HG03064 (cell line): ENCODE measurements at regions not wholly inside any gene's neighbourhood (a gene's known extent, or its start where the extent isn't known, plus 50 kb on each side); places are given as distances from the start of the nearest gene placed in this dataset.

Experiments
- ATAC-seq: cut with Tn5 transposase; IDR thresholded peaks from one replicate; pipeline ENCODE4 v1.9.1; 2021; ENCODE audit warnings: low read depth; ENCODE audit not compliant: unreplicated experiment

DNA sequence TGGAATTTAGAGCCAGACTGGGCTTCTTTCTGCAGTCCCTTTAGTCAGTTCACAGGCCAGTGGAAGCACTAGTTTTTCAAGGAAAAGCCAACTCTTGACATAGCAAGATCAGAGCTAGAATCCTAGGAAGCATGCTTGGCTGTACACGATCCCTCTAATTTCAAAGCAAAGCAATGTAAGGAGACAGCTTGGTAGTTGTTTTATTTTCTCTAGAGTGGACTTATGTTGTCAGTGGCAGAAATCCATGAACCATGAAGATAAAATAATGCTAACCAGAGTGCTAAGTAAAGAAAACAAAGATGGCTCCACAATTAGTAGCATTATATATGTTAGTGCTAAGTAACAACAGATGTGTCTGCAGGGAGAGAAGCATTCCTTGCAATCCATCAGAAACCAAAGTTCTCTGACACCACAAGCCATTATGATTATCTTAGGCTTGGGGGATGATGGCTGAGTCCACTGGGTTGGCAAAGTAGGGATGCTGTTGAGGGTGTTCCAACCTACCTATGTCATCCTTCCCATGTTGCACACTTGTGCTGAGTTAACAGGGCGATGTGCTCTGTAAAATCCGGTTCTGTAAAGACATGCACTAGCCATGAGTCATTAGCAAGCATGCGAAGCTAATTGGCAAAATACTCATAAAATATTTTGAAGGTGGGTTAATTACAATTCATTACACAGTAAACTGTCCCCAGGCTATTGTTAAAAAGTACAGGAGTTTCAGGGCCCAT is 115.2 kb downstream of the BMP2 start:
- ATAC-seq, result no peak

DNA sequence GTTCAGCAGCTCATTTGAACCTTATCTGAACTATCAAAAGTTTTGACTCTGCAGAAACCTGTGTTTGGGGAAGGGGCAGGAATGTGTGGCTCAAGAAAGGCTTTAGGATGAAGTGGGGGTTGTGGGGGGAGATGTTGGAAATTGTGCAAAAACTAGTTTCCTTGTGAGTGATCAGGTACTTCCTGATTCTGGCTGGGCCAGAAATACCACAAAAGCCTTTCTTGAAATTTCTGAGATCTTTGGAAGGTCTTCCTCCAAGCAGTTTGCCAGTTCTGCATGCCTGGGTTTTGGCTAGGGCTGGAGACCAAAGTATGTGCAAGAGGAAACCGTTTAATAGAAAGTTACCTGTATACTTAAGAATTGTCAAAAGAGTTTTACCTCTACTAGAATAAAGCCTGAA is 116.6 kb downstream of the BMP2 start:
- ATAC-seq, result no peak

DNA sequence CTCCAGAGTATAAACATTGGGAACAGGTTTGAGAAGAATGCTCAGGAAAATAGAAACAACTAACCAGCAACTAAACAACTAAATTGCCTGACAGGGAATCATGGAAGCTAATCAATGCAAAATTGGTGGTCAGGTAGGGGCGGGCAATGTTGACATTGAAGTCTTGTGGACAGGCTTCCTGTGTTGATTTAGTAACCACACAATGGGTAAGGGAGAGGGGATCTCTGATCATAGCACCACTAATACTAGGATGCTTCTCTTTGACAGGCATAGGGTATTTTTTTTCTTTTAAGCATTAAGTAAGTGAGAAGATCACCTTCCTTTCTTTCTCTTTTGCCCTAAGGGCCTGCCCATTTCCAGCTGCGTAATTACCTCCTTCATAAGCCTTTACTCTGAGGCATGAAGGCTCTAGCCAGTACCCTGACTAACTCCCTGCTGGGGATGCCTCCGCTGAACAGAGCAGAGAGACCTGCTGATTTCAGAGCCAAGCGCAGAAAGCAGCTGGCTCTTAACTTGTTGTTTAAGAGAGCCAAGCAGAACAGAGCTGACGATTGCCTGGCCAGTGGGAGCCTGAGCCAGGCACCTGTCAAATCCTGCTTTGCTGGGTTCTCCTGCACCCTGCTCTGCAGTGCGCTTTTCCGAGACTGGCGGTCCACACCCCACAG is 118.7 kb downstream of the BMP2 start:
- no peak for ATAC-seq

DNA sequence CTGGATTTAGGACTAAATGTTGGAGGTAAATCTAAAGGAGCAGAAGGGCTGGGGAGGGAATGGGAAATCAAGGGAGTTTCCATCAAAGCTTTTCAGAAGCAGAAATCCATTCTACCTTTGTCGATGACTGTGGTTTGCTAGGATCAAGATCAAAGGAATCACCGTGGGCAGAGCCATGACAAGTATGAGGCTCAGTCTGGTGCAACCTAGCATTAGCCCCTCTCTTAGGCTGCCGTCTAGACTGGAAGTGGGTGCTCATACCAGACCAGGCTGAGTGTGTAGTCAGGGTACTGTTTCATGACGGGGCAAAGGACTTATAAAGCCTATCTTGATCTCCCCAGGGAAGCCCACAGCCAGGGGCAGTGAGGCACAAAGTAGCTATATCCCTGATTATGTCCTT is 120.5 kb downstream of the BMP2 start:
- no peak for ATAC-seq

DNA sequence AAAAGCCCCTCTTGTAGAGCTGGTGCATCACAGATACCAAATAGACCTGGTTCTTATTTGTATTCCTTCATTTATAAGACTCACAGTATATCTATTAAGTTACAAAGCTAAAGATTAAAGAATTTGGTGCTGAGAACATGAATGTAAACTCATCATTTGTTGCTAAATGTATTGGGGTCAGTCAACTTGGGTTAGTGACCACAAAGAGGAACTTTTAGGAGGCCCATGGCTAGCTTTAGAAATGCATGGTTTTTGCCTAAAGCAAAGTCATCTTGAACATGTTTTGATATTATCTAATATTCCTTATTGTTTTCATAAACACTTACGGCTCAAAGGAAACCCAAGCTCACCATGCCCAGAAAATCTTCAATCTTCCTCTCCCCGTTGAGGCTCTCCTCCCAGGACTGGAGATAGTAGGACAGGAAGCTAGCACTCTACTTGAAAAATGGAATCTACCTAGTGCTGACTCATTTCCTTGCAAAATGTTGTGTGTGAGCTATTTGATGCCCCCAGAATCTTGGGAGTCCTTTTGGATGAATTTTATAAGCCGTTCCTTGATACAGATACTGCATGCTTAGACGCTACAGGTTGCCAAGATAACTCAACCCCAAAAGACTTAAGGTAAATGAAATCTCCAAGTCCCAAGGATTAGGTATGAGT is 121.4 kb downstream of the BMP2 start:
- no peak for ATAC-seq

DNA sequence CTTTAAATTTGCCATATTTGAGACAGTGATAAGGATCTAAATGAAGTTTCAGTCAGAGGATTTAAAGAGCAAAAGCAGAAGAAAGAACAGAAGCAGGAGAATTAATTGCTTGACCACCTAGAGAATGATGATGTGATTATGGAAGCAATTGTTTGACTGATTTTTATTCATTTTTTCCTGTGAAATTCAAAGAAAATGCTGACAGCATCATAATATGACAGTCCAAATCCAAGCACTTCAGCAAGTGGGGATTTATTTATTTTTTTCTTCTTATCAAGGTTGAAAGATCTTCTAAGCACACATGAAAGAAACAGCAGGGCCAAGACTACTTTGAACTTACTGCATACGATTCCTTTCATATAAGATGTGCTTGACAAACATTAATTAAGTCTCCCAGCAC is 125.2 kb downstream of the BMP2 start:
- ATAC-seq, result no peak

DNA sequence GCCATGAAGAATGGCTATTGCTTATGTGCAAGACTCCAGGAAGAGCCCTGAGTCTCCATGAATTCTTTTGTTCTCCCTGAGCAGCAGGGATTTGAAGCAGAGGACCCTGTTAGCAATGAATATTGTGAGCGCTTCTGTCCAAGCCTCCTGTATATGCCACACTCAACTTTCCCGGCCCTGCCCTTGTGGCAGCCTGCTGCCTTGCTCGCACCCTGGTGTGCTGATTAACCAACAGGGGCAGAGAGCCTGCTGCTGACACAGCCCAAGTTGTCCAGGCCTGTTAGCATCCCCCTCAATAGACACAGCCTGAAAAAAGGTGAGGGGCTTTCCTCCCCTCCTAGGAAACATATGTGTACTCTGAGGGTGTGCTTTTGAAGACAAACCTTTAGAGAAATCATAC is 131.4 kb downstream of the BMP2 start:
- ATAC-seq, result no peak

DNA sequence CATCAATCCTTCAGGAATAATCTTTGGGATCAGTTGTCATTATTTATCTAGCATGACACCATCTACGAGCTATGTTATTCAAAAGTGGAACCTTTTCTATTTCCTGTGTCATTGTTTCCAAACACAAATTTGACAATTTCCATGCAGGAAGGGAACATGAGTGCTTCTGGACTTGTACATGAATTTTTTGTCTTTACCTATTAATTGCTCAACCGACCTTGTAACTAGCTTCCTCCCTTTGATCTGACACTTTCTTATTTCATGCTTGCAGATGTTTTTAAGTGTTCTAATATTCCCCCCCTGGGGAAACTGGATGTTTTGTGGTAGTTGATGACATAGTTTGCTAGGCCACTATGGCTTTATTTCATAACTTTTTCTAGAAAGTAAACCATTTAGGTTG is 139.4 kb downstream of the BMP2 start:
- ATAC-seq, result no peak

DNA sequence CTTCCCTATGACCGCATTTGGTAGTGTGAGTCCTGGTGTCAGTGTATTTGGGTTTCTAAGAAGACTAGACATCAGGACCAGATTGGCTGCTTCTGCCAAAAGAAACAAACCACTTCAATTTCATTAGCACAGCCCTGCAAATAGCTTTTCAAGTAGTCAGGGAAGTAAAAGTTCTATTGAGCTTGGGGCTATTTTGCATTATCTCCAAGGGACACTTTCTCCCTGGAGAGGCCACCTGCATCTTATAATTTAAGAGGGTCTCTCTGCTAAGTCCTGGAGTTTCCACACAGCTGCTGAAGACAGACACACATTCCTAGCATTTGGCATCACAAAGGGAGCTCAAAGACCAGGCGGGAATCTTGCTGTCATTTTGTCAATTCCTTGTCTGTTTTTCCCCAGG is 141.2 kb downstream of the BMP2 start:
- ATAC-seq, result no peak

DNA sequence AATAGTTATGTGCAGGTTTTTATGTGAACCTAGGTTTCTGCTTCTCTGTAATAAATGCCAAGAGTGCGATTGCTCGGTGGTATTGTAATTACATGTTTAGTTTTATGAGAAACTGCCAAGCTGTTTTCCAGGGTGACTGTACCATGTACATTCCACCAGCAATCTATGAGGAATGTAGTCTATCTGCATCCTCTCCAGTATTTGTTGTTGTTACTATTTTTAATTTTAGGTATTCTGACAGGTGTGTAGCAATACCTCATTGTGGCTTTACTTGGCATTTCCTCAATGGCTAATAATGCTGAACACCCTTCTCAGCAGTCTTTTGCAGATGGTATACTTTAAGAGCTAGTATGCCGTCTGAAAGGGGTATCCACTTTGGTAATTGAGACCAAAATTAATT is 142.1 kb downstream of the BMP2 start:
- no peak for ATAC-seq

DNA sequence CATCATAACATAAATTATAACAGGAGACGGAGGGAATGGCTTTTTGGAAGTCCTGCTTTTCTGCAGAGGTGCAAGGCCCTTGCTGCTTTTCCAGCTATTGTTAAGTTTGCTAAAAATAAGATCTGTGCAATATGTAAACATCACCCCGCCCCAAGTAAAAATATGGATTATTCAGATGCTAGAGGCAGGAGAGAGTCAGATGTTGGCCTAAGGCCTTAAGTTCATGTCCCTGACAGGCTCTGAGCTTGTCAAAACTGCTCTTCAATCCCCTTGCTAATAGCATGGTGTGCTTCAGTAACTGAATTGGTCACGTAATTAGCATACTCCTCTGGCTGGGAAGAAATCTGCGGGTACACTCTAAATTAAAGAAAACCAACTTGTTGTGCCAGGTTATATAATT is 147.5 kb downstream of the BMP2 start:
- ATAC-seq, result no peak

DNA sequence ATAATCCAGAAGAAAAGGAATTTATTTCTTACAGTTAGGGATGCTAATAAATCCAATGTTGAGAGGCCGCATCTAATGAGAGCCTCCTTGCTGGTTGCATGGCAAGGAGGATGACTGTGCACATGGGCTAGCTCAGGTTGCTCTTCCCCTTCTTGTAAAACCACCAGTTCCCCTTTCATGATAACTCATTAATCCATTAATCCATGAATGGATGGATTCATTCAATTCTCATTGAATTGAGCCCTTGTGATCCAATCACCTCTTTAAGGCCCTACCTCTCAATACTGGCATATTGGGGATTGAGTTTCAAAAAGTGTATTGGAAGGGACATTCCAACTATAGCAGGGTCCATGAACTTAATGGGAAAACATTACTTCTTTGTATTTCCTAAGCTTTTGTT is 149.5 kb downstream of the BMP2 start:
- no peak for ATAC-seq

DNA sequence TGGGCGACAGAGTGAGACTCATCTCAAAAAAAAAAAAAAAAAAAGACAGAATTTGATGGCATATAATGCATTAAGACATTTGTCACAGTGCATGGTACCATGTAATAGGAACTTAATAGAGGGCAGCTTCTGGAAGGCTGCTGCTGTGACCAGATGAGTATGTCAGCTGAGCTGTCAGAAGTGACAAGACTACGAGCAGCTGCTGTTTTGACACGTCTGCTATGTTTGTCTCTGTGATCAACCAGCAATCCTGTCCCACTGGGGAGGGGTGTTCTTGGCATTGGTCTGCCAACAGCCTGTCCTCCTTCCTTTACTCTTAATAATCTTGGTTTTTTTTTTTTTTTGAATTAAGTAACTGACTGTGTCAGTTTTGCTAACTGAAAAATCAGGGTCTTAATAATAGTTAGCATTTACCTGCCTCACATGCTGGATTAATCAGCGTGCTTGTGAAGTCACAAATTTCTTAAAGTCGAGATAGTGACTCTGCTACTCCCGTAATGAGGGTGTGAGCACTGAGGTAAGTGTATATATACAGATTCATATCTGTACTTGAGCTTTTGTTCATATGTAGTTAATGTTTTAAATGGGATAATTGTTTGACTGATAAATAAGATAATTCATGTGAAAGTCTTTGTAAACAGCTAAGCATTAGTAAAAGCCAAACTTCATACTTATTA is 152.4 kb downstream of the BMP2 start:
- ATAC-seq, result no peak

DNA sequence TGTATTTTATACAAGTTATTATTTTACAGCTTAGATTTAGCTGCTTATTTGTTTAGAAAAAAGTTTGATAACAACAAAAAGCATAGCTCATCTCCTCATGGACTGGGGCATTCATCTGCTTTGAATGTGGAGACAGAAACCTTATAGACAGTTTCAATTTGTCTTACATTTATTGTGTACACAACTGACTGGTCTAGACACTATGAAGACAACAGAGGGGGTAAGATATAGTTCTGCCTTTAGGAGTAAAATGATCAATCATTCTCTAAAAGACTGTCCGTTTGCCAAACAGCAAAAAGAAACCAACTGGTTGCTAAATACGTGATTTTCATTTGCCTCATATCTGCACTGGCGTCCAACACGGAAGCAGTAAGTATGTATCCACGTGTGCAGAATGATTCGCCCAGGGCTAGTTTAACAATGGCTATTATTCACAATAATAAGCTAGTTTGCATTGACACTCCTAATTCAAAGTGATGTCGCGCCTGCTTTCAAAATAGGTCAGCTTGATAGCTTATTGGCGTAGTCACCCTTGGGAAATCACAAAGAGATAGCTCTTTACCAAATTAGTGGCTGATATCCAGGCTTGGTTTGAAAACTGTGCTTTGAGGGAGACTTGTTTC is 153.6 kb downstream of the BMP2 start:
- ATAC-seq, result no peak

DNA sequence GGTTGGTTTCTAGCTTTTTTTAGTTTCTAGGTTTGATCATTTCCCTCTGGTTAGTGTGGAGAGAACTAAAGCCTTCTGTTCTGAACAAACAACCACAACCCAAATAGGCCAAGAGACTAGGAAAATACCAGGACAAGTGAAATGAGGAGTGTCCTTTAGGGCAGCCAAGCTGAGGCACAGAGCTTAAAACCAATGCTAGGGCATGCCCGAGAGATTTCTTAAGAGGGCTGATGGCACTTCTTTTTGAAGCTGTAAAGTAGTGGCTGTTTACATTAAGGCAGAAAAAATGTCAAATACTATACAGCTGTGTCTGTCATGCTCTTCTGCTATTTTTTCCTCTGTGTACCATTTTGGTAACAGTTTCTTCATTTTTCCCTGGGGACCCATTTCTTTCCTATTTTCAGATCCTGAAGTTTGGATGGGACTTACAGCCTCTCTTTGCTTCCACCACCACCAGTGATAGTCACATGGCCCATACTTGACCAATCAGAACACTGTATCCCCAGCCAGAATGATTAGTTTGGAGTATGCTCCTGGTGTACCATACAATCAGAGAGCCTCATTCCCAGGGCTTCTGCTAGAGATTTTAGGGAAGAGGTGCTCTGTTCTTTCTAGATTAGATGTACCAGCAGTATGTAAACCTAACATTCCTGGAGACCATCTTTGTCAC is 154.4 kb downstream of the BMP2 start:
- no peak for ATAC-seq

DNA sequence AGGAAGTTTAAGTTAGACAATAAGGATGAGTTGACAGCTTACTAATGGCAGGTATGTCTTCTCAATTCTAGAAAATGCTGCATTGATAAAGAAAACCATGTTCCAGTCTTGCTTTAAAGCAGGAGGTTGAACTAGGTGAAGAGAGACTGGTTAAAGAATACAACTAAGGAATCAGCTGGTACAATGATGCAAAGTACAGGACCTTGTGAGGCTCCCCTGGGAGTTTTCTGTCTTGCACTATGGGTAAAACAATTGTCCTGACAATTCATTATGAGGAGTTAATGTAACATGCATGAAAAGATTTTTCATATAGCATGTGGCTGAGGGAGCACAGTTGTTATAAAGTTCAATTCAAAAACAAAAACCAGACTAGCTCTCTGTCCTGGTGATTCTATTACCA is 157.2 kb downstream of the BMP2 start:
- no peak for ATAC-seq

DNA sequence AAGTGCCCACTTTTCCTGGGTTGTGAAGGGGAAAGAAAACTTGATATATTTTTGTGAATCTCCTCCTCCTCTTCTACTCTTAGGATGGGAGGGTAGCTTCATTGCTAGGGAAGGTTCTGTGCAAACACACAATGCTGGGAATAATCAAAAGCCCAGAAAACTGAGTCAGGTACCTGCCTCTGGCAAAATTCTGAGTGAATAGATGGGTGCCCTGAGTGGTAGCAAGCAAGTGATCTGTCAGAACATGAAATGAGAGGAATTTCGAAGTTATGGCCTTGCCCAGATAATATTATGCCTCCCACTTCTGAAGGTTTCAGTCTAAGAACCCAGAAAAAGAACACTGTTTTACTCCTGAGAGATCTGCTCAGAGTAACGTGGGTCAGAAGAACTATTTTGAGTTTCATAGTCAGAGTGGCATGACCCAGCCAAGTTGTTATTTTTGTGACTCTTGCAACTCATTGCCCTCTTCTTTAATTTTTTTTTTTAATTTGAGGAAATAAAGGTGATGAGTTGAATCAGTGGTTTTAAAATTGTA is 158.3 kb downstream of the BMP2 start:
- ATAC-seq, result no peak

DNA sequence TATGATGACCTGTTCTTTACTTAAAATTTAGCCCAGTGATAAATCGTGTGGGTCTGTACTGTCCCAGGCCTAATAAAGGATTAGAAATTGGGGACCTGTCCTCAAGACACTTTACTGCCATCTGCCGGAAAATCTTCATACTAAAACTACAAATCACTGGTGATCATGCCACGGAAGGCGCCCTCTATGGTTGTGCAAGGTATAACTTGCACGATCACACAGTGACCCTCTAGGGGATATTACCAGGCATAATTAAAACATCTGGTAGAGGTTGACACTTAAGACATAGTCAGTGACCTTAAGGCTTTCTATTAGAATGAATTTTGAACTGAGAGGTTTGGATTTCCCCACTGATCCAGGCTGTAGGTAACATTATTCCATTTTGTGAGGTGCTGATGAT is 172.6 kb downstream of the BMP2 start:
- ATAC-seq, result no peak

DNA sequence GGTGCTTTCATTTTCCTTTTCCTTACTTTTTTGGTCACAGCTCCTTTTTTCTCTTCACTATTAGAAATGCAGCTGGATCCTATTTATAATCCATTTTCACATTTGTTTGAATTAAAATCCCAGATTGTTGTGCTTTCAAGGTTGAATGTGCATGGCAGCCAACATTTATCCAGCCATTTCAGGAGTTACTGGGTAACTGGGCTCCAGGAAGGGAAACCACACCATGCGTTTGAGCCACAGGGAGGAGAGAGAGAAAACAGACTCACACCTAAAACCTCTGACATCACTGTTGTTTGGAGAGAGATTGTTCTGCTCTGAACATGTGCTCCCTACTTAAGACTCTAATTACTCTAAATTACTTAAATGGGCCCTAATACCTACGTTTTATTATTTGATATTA is 173.4 kb downstream of the BMP2 start:
- ATAC-seq, result no peak

DNA sequence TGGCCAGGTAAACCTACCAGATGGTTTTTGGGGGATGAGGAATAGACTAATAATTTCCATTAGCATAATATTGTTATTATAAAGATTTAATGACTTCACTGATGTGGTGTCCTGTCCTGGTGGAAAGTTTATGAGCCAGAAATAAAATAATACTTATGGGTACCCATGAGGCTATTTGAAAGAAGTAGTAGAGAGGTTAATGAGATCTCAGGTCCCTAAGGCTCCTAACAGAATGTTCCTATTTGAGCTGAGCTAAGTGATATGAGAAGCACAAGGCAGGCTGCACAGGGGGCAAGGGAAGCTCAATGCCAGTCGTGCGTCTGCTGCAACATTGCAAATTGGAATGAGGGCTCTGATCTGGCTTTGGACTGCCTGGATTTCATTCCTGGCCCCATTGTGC is 174.1 kb downstream of the BMP2 start:
- no peak for ATAC-seq
